AG04450 (cell line): ENCODE measurements at regions not wholly inside any gene's neighbourhood (a gene's known extent, or its start where the extent isn't known, plus 50 kb on each side); places are given as distances from the start of the nearest gene placed in this dataset.

Source experiments
- CTCF ChIA-PET: fragments of 300-600, 350-600 bp; formaldehyde crosslinking; extraction: SDS; loops from one replicate; lab custom pipeline; 2022; ENCODE audit warnings: antibody characterized with exemption, inconsistent platforms; lab: Charles Lee
- POLR2A ChIA-PET: fragments of 350-600 bp; formaldehyde crosslinking; extraction: SDS; loops from one replicate; lab custom pipeline; 2021; ENCODE audit warnings: antibody characterized with exemption, inconsistent platforms; lab: Yijun Ruan, JAX
- DNase-seq: peaks from one replicate; pipeline ENCODE4 v3.0.0-alpha.2; 2011; ENCODE audit warnings: low read depth, low spot score
- H3K27ac ChIP-seq: one replicate; pipeline ENCODE4 v1.5.1; 2012; ENCODE audit warnings: low read depth, low read length, control low read depth
- H3K27me3 ChIP-seq: one replicate; pipeline ENCODE4 v1.6.0; 2012; ENCODE audit warnings: low read length; ENCODE audit not compliant: control insufficient read depth, insufficient read depth
- H3K4me3 ChIP-seq: 2 replicates; pipeline ENCODE4 v1.5.1; 2011; ENCODE audit warnings: mild to moderate bottlenecking, low read depth, low read length, control low read depth
- H3K9me3 ChIP-seq: 2 replicates; pipeline ENCODE4 v1.5.1; 2012; ENCODE audit warnings: low read length; ENCODE audit not compliant: control insufficient read depth, insufficient read depth
- CTCF ChIP-seq: IDR thresholded peaks from 2 replicates; pipeline ENCODE4 v1.5.1; 2011; ENCODE audit warnings: low read depth, low read length, control low read depth, inconsistent platforms

DNA sequence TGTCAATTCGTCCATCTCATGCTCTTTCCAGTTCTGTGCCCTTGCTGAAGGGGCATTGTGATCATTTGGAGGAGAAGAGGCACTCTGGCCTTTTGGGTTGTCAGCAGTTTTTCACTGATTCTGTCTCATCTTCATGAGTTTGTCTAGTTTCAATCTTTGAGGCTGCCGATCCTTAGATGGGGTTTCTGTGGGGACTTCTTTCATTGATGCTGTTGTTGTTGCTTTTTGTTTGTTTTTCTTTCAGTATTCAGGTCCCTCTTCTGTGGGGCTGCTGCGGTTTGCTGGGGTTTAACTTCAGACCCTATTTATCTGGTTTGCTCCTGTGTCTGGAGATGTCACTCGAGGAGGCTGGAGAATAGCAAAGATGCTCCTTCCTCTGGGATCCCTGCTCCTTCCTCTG, 224.3 kb downstream of the JRKL start:
- Histone ChIP-seq H3K27ac (no peak overlapping the region), H3K4me3 (no peak overlapping the region), H3K9me3 (no peaks in the 10 kb centered on the region), H3K27me3 (no peaks in the 10 kb centered on the region)
- no peak for DNase-seq
- no peak for TF ChIP-seq CTCF
- CTCF ChIA-PET = no interaction called here
- POLR2A ChIA-PET = no interaction called here

DNA sequence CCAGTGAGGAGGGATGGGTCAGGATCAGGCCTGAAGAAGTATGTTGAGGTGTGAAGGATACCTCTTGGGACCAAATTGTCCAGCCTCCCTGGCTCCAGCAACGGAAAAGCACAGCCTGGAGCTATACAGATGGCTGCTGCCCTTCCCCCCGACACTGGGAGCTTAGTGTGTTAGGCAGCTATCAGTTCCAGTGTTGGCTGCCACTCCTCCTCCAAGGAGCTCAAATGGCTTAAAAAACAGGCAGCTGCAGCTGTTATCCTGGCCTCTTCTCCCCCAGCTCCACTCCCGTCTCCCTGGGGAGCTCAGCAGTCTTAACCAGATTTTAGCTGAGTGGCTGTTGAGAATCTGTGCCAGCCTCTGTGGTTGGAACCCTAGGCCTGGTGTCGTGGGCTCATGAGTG, 225.0 kb downstream of the JRKL start:
- no peak overlapping the region for H3K4me3 ChIP-seq
- DNase-seq = no peak
- POLR2A ChIA-PET = no interaction called here
- CTCF ChIA-PET = no interaction called here
- no peak for TF ChIP-seq CTCF
- no peaks in the 10 kb centered on the region for H3K9me3 ChIP-seq
- H3K27ac ChIP-seq = no peak overlapping the region
- no peaks in the 10 kb centered on the region for H3K27me3 ChIP-seq

- H3K27ac ChIP-seq = no peak overlapping the region
- no peak overlapping the region for H3K4me3 ChIP-seq
- CTCF ChIA-PET = no interaction called here
- POLR2A ChIA-PET = no interaction called here
- no peak for TF ChIP-seq CTCF
- H3K9me3 ChIP-seq = no peaks in the 10 kb centered on the region
- no peak for DNase-seq
- no peaks in the 10 kb centered on the region for H3K27me3 ChIP-seq
Observed at GRCh38 chr11:96620464-96621044, 230.7 kb downstream of the JRKL start.

DNA sequence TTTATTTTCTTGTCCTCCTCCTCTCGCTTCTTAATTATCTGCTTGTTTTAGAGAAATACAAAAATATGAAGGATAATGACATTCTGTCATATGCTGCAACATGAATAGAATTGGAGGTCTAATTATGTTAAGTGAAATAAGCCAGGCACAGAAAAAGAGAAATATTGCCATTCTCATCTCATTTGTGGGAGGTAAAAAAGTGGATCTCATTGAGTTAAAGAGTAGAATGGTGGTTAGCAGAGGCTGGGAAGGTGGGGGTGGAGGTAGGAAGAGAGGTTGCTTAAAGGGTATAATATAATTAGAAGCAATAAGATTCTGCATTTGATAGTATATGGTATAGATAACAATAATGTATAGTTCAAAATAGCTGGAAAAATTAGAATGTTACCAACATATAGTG, 231.3 kb downstream of the JRKL start:
- ChIA-PET CTCF (no interaction called here), POLR2A (no interaction called here)
- H3K4me3 ChIP-seq = no peak overlapping the region
- H3K27me3 ChIP-seq = no peaks in the 10 kb centered on the region
- no peak overlapping the region for H3K27ac ChIP-seq
- no peak for DNase-seq
- no peak for TF ChIP-seq CTCF
- H3K9me3 ChIP-seq = no peaks in the 10 kb centered on the region

GRCh38 chr11:96622026-96622634, 232.3 kb downstream of the JRKL start:
- Histone ChIP-seq H3K27ac (no peak overlapping the region), H3K9me3 (no peaks in the 10 kb centered on the region), H3K27me3 (no peaks in the 10 kb centered on the region), H3K4me3 (no peak overlapping the region)
- no peak for DNase-seq
- no peak for TF ChIP-seq CTCF
- ChIA-PET POLR2A (no interaction called here), CTCF (no interaction called here)
